Panc1 (cell line): ENCODE measurements at regions not wholly inside any gene's neighbourhood (a gene's known extent, or its start where the extent isn't known, plus 50 kb on each side); places are given as distances from the start of the nearest gene placed in this dataset.

Experiments used
- POLR2AphosphoS5 ChIP-seq: IDR thresholded peaks from 2 replicates; pipeline ENCODE4 v1.6.1; 2012; ENCODE audit warnings: mild to moderate bottlenecking, low read depth, low read length, moderate library complexity
- SIN3A ChIP-seq: IDR thresholded peaks from 2 replicates; pipeline ENCODE4 v1.6.1; 2012; ENCODE audit warnings: low read depth, mild to moderate bottlenecking, low read length, moderate library complexity, borderline replicate concordance; ENCODE audit not compliant: insufficient read depth
- TF ChIP-seq, protein P1 (sequence below): fragments of 450-650 bp; IDR thresholded peaks from 2 replicates; pipeline ENCODE4 v1.5.1; 2017; ENCODE audit warnings: mild to moderate bottlenecking
- TF ChIP-seq, protein P2 (sequence below), 2 experiments: IDR thresholded peaks; 2 replicates each; pipeline ENCODE4 v1.6.1; 2011 to 2012; ENCODE audit warnings: low read depth in 2 of 2, control low read depth in 1 of 2, low read length in 1 of 2, mild to moderate bottlenecking in 1 of 2, moderate library complexity in 1 of 2; ENCODE audit not compliant: insufficient read depth in 1 of 2

DNA sequence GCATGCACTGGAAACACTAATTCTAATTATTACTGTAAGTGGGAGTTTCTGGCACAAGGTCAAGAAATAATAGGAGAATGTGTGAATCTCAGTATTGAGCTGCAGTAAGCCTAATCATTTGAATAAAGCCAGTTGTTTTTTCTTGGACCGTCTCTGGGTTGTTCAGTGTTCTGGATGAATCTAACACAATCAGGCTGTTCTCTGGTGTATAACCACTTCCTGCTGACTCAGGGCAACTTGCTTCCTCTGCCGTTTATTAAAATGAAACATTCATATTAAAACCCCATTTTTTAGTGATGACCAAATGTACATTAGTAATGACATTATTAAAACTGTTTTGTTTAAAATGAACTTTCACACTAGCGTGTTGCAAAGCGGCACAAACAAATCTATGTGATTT lies 273.1 kb upstream of the SNX7 start:
- TF ChIP-seq, protein P1, sequence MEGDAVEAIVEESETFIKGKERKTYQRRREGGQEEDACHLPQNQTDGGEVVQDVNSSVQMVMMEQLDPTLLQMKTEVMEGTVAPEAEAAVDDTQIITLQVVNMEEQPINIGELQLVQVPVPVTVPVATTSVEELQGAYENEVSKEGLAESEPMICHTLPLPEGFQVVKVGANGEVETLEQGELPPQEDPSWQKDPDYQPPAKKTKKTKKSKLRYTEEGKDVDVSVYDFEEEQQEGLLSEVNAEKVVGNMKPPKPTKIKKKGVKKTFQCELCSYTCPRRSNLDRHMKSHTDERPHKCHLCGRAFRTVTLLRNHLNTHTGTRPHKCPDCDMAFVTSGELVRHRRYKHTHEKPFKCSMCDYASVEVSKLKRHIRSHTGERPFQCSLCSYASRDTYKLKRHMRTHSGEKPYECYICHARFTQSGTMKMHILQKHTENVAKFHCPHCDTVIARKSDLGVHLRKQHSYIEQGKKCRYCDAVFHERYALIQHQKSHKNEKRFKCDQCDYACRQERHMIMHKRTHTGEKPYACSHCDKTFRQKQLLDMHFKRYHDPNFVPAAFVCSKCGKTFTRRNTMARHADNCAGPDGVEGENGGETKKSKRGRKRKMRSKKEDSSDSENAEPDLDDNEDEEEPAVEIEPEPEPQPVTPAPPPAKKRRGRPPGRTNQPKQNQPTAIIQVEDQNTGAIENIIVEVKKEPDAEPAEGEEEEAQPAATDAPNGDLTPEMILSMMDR: no peak
- TF ChIP-seq POLR2AphosphoS5 (no peak), SIN3A (no peak)
- TF ChIP-seq, protein P2, sequence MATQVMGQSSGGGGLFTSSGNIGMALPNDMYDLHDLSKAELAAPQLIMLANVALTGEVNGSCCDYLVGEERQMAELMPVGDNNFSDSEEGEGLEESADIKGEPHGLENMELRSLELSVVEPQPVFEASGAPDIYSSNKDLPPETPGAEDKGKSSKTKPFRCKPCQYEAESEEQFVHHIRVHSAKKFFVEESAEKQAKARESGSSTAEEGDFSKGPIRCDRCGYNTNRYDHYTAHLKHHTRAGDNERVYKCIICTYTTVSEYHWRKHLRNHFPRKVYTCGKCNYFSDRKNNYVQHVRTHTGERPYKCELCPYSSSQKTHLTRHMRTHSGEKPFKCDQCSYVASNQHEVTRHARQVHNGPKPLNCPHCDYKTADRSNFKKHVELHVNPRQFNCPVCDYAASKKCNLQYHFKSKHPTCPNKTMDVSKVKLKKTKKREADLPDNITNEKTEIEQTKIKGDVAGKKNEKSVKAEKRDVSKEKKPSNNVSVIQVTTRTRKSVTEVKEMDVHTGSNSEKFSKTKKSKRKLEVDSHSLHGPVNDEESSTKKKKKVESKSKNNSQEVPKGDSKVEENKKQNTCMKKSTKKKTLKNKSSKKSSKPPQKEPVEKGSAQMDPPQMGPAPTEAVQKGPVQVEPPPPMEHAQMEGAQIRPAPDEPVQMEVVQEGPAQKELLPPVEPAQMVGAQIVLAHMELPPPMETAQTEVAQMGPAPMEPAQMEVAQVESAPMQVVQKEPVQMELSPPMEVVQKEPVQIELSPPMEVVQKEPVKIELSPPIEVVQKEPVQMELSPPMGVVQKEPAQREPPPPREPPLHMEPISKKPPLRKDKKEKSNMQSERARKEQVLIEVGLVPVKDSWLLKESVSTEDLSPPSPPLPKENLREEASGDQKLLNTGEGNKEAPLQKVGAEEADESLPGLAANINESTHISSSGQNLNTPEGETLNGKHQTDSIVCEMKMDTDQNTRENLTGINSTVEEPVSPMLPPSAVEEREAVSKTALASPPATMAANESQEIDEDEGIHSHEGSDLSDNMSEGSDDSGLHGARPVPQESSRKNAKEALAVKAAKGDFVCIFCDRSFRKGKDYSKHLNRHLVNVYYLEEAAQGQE (IDR thresholded peaks at IDR 0.05; ENCODE audit: insufficient read depth in 1 of 2, low read depth in 2 of 2, low read length in 1 of 2): no peak
